H1 (cell line): ENCODE measurements at regions not wholly inside any gene's neighbourhood (a gene's known extent, or its start where the extent isn't known, plus 50 kb on each side); places are given as distances from the start of the nearest gene placed in this dataset.

Experiments used
- ATF2 ChIP-seq: IDR thresholded peaks from 2 replicates; pipeline ENCODE4 v1.6.1; 2012; ENCODE audit warnings: low read length, inconsistent platforms
- ATF3 ChIP-seq: IDR thresholded peaks from 2 replicates; pipeline ENCODE4 v1.6.1; 2011; ENCODE audit warnings: low read depth, mild to moderate bottlenecking, low read length; ENCODE audit not compliant: insufficient read depth
- EP300 ChIP-seq, 2 experiments: IDR thresholded peaks; 1 replicate in 1 of 2; 2 replicates in 1 of 2; pipeline ENCODE4 v1.6.1; 2011 to 2012; ENCODE audit warnings: low read depth in 2 of 2, low read length in 2 of 2, mild to moderate bottlenecking in 2 of 2, borderline replicate concordance in 1 of 2, inconsistent platforms in 1 of 2, moderate library complexity in 1 of 2
- FOSL1 ChIP-seq: IDR thresholded peaks from 2 replicates; pipeline ENCODE4 v1.6.1; 2011; ENCODE audit warnings: mild to moderate bottlenecking, low read depth, low read length, moderate library complexity; ENCODE audit not compliant: insufficient read depth
- HDAC2 ChIP-seq, 2 experiments: fragments of 300-600 bp in 1 of 2; sonication (generic) in 1 of 2; IDR thresholded peaks; 2 replicates each; pipeline ENCODE4 v1.6.1; 2011 to 2012; ENCODE audit warnings: low read depth in 2 of 2, low read length in 2 of 2, mild to moderate bottlenecking in 2 of 2, moderate library complexity in 2 of 2, borderline replicate concordance in 1 of 2, inconsistent platforms in 1 of 2
- KDM1A ChIP-seq: fragments of 200-600, 300-600 bp; sonication (generic); IDR thresholded peaks from 2 replicates; pipeline ENCODE4 v1.7.1; 2016; ENCODE audit warnings: mild to moderate bottlenecking, low read length, borderline replicate concordance
- MAX ChIP-seq: IDR thresholded peaks from 2 replicates; pipeline ENCODE4 v1.6.1; 2012; ENCODE audit warnings: inconsistent platforms
- PHF8 ChIP-seq: fragments of 200-600 bp; sonication (generic); conservative IDR thresholded peaks from 2 replicates; pipeline ENCODE4 v1.7.1; 2012; ENCODE audit warnings: low read depth, mild to moderate bottlenecking, inconsistent platforms, low read length, moderate library complexity
- RNF2 ChIP-seq: fragments of 200-900, 300-1000 bp; sonication (generic); IDR thresholded peaks from 2 replicates; pipeline ENCODE4 v1.7.1; 2016; ENCODE audit warnings: borderline replicate concordance, low read depth, mild to moderate bottlenecking, antibody characterized with exemption, low read length; ENCODE audit not compliant: poor library complexity, severe bottlenecking; ENCODE audit errors: missing control alignments
- RXRA ChIP-seq: IDR thresholded peaks from 2 replicates; pipeline ENCODE4 v1.6.1; 2011; ENCODE audit warnings: low read depth, mild to moderate bottlenecking, low read length, moderate library complexity; ENCODE audit not compliant: insufficient read depth
- TCF12 ChIP-seq: IDR thresholded peaks from 2 replicates; pipeline ENCODE4 v1.6.1; 2011; ENCODE audit warnings: low read depth, mild to moderate bottlenecking, low read length

- TF ChIP-seq ATF2 (no peak), PHF8 (no peak), RXRA (no peak), FOSL1 (no peak), EP300 (IDR thresholded peaks at IDR 0.05; ENCODE audit: borderline replicate concordance in 1 of 2, low read depth in 2 of 2, low read length in 2 of 2) (no peak), RNF2 (no peak), HDAC2 (IDR thresholded peaks at IDR 0.05; ENCODE audit: borderline replicate concordance in 1 of 2, low read depth in 2 of 2, low read length in 2 of 2) (no peak), MAX (no peak), KDM1A (no peak), TCF12 (no peak), ATF3 (no peak)
Measured at GRCh38 chr10:52664629-52665028, 108.0 kb downstream of the MBL2 start (continued).
